GM21717 (cell line): ENCODE measurements at regions not wholly inside any gene's neighbourhood (a gene's known extent, or its start where the extent isn't known, plus 50 kb on each side); places are given as distances from the start of the nearest gene placed in this dataset.

Experiments
- ATAC-seq: cut with Tn5 transposase; IDR thresholded peaks from one replicate; pipeline ENCODE4 v1.9.1; 2021; ENCODE audit warnings: mild to moderate bottlenecking, moderate library complexity; ENCODE audit not compliant: unreplicated experiment

DNA sequence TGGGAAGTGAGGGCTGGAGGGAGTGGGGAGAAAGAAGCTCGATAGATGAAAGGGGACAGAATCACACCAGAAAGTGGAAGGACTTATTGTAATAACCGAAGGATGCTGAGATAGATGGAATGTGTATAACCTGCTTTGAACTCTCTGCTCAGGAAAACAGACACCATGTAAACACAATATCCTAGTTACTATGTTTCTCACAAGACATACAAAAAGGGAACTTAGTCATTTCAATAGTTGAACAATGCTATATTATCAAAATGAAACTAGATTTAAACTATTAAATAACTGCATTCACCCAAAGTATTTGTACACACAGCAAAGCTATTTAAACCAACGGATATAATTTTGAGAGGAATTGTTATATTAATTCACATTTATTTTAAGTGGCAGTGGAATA is 108.3 kb upstream of the GADL1 start:
- ATAC-seq = no peak

GRCh38 chr3:31004025-31004678 is 109.7 kb upstream of the GADL1 start:
- no peak for ATAC-seq

DNA sequence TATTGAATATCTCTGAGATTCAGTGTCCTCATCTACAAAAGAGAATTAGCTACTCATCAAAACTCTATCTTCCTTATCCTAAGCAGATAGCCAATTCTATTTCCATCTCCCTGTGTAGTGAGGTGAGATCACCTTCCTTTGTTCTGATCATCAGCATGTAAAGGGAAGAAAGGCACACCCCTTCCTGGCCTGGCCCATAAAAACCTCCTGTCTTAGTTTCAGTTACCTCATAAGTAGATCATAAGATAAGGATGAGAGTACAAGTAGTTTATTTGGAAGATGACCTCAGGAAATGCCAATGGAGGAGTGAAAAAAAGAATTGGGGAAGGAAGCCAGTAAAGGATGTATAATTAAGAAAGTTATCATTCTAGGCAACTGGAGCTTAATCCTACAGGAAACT is 114.5 kb upstream of the GADL1 start:
- no peak for ATAC-seq

- no peak for ATAC-seq
Observed at GRCh38 chr3:31009881-31010280, 115.4 kb upstream of the GADL1 start.

GRCh38 chr3:31010491-31010890 is 116.0 kb upstream of the GADL1 start:
- no peak for ATAC-seq

DNA sequence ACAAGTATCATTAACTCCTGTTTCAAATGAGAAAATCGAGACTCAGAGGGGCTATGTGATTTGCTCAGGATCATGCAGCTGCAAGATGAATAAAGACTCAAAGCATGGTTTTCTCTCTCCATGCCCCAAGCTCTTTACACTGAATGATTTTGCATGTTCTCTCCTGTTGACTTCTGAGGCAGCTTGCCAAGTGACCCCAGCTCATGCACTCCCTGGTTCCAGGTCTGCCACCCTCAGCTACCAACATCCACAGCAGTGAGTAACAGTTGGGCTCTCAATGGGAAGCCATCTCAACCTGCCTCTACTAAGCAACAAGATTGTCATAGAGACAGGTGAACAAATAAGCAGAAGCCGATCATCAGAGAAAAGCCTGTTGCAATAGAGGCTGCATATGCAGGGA is 116.9 kb upstream of the GADL1 start:
- ATAC-seq = no peak

DNA sequence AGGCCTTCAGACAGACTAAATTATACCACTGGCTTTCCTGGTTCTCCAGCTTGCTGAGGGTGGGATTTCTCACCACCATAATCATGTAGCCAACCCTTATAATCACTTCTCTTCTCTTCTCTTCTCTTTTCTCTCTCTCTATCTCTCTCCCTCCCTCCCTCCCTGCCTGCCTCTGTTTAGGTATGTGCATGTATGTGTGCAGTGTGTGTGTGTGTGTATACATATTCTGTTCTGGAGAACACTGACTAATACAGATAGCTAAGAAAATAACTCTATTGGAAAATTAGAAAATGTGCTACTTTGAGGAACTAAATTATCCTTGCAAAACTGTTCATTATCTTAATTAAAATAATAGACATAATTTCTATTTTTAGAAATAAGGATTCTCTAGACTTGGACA is 118.6 kb upstream of the GADL1 start:
- ATAC-seq = no peak

GRCh38 chr3:31013843-31014242 is 119.4 kb upstream of the GADL1 start:
- no peak for ATAC-seq

- no peak for ATAC-seq
Observed at GRCh38 chr3:31014317-31015040, 120.0 kb upstream of the GADL1 start.

DNA sequence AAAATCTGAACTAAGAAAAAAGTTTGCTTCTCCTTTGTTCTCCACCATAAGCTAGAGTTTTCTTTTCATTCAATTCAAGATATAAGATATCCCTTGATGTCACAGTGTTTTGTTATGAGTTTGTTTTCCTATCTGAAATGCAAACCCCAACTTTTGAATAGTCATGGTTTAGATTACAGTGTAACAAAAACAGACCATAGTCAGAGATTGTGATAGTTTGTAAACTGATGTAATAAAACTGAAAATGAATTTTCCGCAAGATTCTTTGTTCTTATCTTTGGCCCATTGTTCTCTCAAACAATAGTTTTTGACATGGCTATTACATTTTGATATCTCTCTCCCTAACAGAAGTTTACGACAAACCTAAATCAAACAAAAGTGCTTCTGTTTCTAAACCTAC is 121.7 kb upstream of the GADL1 start:
- no peak for ATAC-seq

GRCh38 chr3:31022716-31023115 is 128.3 kb upstream of the GADL1 start:
- ATAC-seq = no peak

DNA sequence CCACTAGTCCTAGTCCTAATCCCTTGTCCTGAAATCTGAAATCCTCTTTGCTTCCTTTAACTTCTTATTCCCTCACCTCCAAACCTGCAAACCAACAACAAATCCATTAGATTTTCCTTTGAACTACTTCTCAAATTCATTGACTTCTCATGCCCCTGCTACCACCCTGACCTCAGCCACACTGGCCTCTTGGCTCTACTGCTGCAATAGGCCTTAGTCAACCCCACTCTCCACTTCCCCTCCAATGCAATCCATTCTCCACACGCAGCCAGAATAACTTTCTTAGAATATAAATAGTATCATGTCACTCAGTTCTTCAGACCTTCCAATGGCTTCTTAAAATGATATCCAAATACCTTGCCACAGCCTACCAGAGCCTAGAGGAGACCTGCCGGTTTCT is 131.1 kb upstream of the GADL1 start:
- no peak for ATAC-seq

DNA sequence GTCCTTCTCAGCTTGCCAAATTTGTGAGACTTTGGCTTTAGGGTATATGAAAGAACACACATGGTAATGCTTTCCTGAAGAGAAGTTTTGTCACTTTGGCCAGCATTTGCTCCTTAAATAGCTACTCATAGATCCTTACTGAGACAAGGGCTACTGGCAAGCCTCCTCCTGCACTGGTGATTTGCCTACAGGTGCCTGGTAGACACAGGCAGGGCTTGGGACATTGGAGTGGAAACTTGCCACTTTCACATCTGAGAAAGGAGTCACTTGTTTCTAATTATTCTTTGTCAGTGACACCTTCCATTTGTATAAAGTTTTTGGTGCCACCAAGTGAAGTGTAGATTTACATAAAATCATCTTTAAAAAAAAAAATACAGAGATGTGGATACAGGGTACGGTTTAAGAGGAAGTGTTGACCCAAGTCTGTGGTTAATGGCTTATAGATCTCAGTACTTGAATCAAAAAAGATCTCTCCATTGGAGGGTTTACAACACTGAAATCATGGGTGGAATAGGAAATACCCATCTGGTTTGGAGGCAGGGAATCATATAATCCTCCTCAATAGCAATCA is 132.8 kb upstream of the GADL1 start:
- no peak for ATAC-seq

- ATAC-seq = no peak
Observed at GRCh38 chr3:31027914-31028313, 133.5 kb upstream of the GADL1 start.

GRCh38 chr3:31028766-31029165 is 134.3 kb upstream of the GADL1 start:
- ATAC-seq = no peak

GRCh38 chr3:31029706-31030105 is 135.2 kb upstream of the GADL1 start:
- no peak for ATAC-seq

DNA sequence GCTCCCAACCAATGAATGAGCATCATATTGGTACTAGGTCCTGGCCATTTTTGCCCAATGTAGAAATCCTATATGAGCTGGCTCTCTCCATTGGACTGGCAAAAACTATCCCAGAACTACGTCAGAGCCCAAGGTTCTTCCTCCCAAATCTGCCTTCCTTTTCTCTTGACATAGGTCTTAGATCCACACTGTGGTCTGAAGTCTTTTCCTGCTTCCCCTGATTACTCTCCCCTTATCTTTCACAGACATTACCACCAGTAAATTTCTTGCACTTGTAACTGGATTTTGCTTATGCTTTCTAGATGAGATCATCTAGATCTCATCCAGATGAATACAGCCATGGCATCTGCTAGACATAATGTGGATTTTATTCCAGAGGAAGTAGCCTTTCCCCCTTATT is 141.2 kb upstream of the GADL1 start:
- ATAC-seq = no peak

DNA sequence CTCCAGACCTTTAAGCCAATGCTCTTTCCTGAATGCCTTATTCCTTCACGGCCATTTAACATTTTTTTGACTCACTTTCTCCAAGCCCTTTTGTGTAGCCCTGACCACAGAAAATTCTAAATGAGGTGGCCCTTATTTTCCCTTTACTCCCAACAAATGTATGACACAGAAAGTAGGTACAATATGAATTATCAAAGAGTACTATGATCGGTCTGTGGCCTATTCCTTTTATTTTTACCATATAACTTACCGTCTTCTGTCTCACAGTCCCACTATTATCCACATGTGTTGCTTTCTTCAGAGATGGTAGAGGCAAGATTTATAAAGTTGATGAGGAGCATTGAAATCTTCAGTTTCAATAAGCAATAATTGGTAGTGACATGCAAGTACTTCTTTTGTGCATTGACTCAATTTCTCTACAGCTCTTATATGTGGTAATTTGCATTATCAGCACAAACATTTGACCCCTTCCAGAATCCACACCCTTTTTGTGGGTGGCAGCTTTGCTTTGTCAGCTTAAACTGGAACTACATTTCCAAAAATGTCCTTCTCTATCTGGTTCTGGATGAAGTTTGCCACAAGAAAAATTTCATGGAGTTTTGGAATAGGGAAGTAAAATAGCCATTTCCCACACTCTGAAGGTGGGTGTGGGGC is 143.8 kb upstream of the GADL1 start:
- ATAC-seq = no peak

DNA sequence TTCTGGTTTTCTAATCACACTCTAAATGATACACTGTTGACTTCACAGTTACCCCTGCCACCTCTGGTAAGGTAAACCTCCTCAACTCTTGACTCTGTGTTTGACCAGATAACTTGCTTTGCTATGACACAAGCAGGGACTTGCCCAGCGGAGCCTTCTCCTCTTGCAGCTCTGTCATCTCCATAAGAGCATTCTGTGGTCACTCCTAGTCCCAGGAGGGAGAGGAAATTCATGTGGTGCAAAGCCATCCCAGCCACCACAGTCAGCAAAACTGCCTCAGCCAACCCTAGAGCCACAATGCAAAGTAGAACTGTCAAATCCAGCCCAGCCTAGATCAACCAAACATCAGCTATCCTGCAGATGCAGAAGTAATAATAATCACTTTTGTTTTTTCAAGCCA is 144.7 kb upstream of the GADL1 start:
- ATAC-seq = no peak

DNA sequence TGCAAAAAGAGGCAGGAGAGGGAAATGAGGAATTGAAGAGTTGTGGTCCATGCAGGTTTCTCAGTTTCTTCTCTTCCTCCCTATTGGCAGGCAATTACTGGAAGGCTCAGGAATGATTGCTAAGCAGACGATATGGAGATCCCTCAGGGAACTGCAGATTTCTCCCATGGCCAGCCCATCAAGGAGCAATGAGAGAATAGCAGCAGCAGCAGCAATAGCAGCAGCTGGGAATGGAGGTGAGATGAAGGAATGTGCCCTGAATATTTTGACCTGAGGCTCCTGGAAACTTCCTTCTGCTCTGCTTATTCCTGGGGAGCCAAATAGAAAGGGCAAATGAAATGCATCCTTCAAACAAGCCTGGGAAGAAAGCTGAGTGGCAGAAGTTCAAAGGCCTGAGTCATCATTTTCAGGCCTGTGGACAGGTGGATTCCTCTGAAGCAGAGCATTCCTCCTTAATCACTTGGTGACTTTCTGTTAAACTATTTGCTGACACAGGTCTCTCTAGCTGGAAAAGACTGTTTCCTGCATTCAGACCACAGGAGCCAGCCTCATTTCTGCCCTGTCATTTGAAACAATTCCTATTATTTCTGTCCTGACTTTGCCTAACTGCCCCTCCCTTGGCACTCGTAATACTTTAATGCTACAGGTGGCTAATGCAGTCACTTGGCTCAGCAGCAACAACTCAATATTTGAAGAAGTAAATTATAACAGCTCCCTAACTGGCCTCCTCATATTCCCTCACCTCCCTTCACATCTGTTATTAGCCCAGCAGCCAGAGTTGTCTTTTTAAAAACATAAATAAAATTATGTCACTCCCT is 146.9 kb upstream of the GADL1 start:
- no peak for ATAC-seq

GRCh38 chr3:31043184-31043819 is 148.8 kb upstream of the GADL1 start:
- no peak for ATAC-seq
